ENCODE measurements at regions not wholly inside any gene's neighbourhood (a gene's known extent, or its start where the extent isn't known, plus 50 kb on each side); places are given as distances from the start of the nearest gene placed in this dataset.

DNA sequence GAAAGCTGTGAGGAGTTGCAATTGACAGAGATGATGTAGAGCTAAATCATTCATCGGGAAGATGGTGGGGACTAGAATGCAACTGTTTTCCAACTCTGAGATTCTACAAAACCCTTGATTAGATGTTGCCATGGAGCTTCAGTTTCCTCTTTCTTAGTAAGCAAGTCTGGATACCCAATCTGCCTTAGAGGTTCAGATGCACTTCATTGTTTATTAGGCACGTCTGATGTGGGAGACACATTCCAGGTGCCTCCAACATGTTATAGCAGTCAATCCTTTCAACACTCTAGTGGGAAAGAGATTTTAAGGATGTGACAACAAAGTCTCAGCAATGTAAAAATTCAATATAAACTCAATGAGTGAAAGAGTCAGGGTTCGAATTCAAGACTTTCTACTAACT lies 291.3 kb upstream of the PHYHIPL start:
- no peak for TF ChIP-seq POLR2A (IDR thresholded peaks at IDR 0.05)
- no peak for TF ChIP-seq POLR2AphosphoS5 (IDR thresholded peaks at IDR 0.05)
- TF ChIP-seq, protein P1, sequence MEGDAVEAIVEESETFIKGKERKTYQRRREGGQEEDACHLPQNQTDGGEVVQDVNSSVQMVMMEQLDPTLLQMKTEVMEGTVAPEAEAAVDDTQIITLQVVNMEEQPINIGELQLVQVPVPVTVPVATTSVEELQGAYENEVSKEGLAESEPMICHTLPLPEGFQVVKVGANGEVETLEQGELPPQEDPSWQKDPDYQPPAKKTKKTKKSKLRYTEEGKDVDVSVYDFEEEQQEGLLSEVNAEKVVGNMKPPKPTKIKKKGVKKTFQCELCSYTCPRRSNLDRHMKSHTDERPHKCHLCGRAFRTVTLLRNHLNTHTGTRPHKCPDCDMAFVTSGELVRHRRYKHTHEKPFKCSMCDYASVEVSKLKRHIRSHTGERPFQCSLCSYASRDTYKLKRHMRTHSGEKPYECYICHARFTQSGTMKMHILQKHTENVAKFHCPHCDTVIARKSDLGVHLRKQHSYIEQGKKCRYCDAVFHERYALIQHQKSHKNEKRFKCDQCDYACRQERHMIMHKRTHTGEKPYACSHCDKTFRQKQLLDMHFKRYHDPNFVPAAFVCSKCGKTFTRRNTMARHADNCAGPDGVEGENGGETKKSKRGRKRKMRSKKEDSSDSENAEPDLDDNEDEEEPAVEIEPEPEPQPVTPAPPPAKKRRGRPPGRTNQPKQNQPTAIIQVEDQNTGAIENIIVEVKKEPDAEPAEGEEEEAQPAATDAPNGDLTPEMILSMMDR (IDR thresholded peaks at IDR 0.05), result no peak
- no peak for TF ChIP-seq EP300 (IDR thresholded peaks at IDR 0.05)
- peaks cover 0 to 26% (median 0%) of the 10 kb centered on the region in 3 donors for H3K9me3 ChIP-seq
- no peaks in the 10 kb centered on the region for H3K4me1 ChIP-seq
- H3K36me3 ChIP-seq, result no peaks in the 10 kb centered on the region
- H3K27ac ChIP-seq, result no peak overlapping the region
- H3K4me3 ChIP-seq, result no peak overlapping the region
- no peak for ATAC-seq
- WGBS, 2 donors (ENCODE audit: low coverage in 1 of 2), result 56 to 70% methylated on average over 3 of the region's 3 CpGs
- no peaks in the 10 kb centered on the region for H3K27me3 ChIP-seq

DNA sequence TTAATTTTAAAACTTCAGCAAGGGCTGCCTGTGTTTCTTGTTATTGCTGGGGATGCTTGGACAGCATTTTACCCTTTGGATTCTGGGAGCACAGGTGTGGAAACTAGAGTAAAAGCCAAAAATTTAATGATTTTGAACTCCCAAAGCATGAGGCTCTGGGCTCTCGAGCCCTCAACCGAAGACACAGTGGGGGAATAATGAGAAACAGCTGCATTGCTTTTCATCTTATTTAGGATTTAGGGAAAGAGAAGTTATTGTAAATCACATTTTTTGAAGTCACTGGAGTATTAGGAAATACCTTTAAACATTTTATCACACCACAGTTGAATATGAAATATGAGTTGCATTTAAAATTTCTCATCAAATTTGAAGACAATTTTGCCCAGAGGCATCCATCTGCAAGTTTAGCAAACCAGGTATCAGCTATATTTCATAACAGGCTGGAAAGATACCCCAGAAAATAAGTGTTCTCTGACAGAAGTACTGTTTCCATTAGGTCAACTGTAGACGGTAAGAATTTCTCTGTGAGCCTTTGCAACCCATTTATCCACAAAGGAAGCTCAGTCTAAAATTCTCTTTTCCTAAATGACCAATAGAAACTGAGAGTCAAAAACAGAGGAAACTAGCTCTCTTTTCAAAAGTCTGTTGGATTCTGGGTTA lies 290.6 kb upstream of the PHYHIPL start:
- no peak for ATAC-seq
- WGBS, 2 donors (ENCODE audit: low coverage in 1 of 2), result 46 to 47% methylated on average over 3 of the region's 3 CpGs

DNA sequence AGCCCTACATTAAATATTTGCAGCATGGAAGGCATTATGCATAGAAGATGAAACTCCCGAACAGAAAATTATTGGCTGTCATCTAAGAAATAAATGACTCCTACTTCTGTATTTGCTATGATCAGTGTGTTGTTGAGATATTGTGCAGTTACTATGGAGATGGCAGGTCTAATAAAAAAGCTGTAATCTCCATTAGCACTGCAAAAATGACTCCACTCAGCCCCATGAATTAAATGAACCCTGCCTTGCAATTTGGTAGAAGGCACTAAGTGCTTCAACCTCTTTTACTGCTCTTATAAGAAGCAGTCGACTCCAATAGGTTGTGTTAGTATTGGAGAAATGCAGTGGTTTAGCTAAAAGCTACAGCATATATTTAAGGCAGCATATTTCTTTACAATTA lies 290.0 kb upstream of the PHYHIPL start:
- no peak overlapping the region for H3K4me3 ChIP-seq
- H3K9me3 ChIP-seq, result peaks cover 0 to 14% (median 0%) of the 10 kb centered on the region in 3 donors
- no peak overlapping the region for H3K27ac ChIP-seq
- no peaks in the 10 kb centered on the region for H3K4me1 ChIP-seq
- no peaks in the 10 kb centered on the region for H3K36me3 ChIP-seq
- no peak for ATAC-seq
- TF ChIP-seq POLR2AphosphoS5 (IDR thresholded peaks at IDR 0.05) (no peak), EP300 (IDR thresholded peaks at IDR 0.05) (no peak), POLR2A (IDR thresholded peaks at IDR 0.05) (no peak)
- TF ChIP-seq, protein P1 (IDR thresholded peaks at IDR 0.05), result no peak
- no peaks in the 10 kb centered on the region for H3K27me3 ChIP-seq
- WGBS, 2 donors (ENCODE audit: low coverage in 1 of 2), result 36 to 57% methylated on average over 2 of the region's 2 CpGs

More for the DNA sequence above, 290.6 kb upstream of the PHYHIPL start:
- H3K4me3 ChIP-seq, result no peak overlapping the region
- no peaks in the 10 kb centered on the region for H3K36me3 ChIP-seq
- TF ChIP-seq EP300 (IDR thresholded peaks at IDR 0.05) (no peak), POLR2AphosphoS5 (IDR thresholded peaks at IDR 0.05) (no peak)
- no peaks in the 10 kb centered on the region for H3K4me1 ChIP-seq
- no peak overlapping the region for H3K27ac ChIP-seq
- H3K9me3 ChIP-seq, result peaks cover 0 to 20% (median 0%) of the 10 kb centered on the region in 3 donors
- H3K27me3 ChIP-seq, result no peaks in the 10 kb centered on the region

DNA sequence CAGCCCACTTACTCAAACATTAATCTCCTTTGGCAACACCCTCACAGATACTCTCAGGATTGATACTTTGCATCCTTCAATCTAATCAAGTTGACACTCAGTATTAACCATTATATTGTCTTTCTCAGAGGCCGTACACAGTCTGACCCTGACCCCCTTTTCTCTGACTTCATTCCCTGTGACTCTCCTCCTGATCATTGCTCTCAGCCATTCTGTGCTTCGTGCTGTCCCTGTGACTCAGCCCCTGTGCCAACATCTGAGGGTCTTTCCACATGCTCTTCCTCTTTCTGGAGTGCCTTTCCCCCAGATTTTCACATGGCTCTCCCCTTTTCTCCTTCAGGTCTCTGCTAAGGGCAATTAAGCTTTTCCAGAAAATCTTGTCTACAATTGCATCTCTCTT lies 289.0 kb upstream of the PHYHIPL start:
- WGBS, 2 donors (ENCODE audit: low coverage in 1 of 2), result 80 to 86% methylated on average over 2 of the region's 2 CpGs
- Histone ChIP-seq H3K27ac (no peak overlapping the region), H3K4me1 (peaks cover 0 to 8% (median 0%) of the 10 kb centered on the region in 3 donors), H3K27me3 (no peaks in the 10 kb centered on the region), H3K36me3 (no peaks in the 10 kb centered on the region), H3K9me3 (peaks cover 0 to 5% (median 0%) of the 10 kb centered on the region in 3 donors), H3K4me3 (no peak overlapping the region)
- ATAC-seq, result no peak
- TF ChIP-seq, protein P1 (IDR thresholded peaks at IDR 0.05), result no peak
- TF ChIP-seq EP300 (IDR thresholded peaks at IDR 0.05) (no peak), POLR2A (IDR thresholded peaks at IDR 0.05) (no peak), POLR2AphosphoS5 (IDR thresholded peaks at IDR 0.05) (no peak)

DNA sequence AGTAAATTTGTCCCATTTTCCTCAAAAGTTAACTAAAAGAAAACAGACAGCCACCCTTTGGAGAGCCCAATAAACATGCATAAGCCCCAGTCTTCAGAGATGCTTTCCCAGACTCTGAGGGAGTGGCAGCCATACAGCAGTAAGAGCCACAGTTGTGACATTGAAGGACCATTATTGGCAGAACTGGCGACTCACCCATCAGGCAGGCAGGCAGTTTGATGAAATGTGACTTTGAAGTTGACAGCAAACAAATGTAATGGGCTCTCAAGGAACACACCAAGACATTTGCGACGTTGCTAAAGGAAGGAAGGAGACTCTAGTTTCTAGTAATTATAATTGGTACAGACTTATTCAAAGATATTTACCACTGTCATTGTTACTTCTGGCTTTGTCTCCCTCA lies 287.5 kb upstream of the PHYHIPL start:
- TF ChIP-seq, protein P1 (IDR thresholded peaks at IDR 0.05), result no peak
- TF ChIP-seq POLR2AphosphoS5 (IDR thresholded peaks at IDR 0.05) (no peak), POLR2A (IDR thresholded peaks at IDR 0.05) (no peak), EP300 (IDR thresholded peaks at IDR 0.05) (no peak)

More for the DNA sequence above, 287.5 kb upstream of the PHYHIPL start:
- Histone ChIP-seq H3K9me3 (no peaks in the 10 kb centered on the region), H3K27me3 (no peaks in the 10 kb centered on the region), H3K4me1 (peaks cover 0 to 8% (median 0%) of the 10 kb centered on the region in 3 donors), H3K4me3 (no peak overlapping the region), H3K27ac (no peak overlapping the region), H3K36me3 (no peaks in the 10 kb centered on the region)
- 77 to 94% methylated on average over 3 of the region's 3 CpGs for WGBS, 2 donors (ENCODE audit: low coverage in 1 of 2)
- no peak for ATAC-seq
